SU-DHL-6 (cell line): ENCODE measurements at regions not wholly inside any gene's neighbourhood (a gene's known extent, or its start where the extent isn't known, plus 50 kb on each side); places are given as distances from the start of the nearest gene placed in this dataset.

Experiments
- CTCF ChIP-seq: fragments of 200-600 bp; sonication (generic); IDR thresholded peaks from one replicate; pipeline ENCODE4 v1.5.1; 2017; ENCODE audit warnings: antibody characterized with exemption, mild to moderate bottlenecking, low read length, moderate library complexity; ENCODE audit not compliant: insufficient read depth, poor library complexity, severe bottlenecking
- EZH2phosphoT487 ChIP-seq: fragments of 200-600 bp; sonication (generic), shearing (Covaris generic); conservative IDR thresholded peaks from 2 replicates; pipeline ENCODE4 v1.6.1; 2018; ENCODE audit warnings: mild to moderate bottlenecking, antibody characterized with exemption, low read length, moderate library complexity, mixed read lengths

- TF ChIP-seq CTCF (no peak), EZH2phosphoT487 (no peak)
Measured at GRCh38 chr11:134536677-134537076, 124.6 kb upstream of the B3GAT1 start.
